ENCODE measurements at regions not wholly inside any gene's neighbourhood (a gene's known extent, or its start where the extent isn't known, plus 50 kb on each side); places are given as distances from the start of the nearest gene placed in this dataset.

DNA sequence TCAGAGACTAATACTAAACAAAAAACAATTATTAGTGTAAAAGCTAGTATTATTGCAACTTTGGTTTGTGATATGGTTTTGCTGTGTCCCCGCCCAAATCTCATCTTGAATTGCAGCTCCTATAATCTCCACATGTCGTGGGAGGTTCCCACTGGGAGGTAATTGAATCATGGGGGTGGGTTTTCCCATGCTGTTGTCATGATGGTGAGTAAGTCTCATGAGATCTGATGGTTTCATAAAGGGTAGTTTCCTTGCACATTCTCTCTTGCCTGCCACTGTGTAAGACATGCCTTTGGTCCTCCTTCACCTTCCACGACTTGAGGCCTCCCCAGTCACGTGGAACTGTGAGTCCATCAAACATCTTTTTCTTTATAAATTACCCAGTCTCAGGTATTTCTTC, 325.9 kb upstream of the DAB2 start:
- FAIRE-seq, result no peak
- DNase-seq (ENCODE audit: low read depth), result no peak

DNA sequence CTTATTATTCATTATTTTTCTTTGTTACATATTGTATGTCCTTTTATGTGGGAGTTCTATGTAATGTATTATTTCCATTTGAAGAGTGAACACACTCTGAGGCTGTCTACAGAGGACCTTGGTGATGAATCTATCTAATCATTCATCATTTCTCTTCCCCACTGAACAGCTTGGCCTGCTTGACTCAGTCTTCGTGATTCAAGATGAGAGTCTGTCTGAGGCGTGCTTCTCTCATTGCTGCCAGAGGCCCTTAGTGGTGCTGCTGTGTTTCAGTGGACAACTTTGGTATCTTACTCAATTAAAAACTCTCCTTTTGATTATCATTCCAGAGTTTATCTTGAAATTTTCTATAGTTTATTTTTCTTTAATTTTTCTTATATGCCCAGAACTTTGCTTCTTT, 318.1 kb upstream of the DAB2 start:
- TF ChIP-seq, protein P1, sequence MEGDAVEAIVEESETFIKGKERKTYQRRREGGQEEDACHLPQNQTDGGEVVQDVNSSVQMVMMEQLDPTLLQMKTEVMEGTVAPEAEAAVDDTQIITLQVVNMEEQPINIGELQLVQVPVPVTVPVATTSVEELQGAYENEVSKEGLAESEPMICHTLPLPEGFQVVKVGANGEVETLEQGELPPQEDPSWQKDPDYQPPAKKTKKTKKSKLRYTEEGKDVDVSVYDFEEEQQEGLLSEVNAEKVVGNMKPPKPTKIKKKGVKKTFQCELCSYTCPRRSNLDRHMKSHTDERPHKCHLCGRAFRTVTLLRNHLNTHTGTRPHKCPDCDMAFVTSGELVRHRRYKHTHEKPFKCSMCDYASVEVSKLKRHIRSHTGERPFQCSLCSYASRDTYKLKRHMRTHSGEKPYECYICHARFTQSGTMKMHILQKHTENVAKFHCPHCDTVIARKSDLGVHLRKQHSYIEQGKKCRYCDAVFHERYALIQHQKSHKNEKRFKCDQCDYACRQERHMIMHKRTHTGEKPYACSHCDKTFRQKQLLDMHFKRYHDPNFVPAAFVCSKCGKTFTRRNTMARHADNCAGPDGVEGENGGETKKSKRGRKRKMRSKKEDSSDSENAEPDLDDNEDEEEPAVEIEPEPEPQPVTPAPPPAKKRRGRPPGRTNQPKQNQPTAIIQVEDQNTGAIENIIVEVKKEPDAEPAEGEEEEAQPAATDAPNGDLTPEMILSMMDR (IDR thresholded peaks at IDR 0.05; ENCODE audit: insufficient read depth, low read length, severe bottlenecking), result no peak

More for the DNA sequence above, 325.9 kb upstream of the DAB2 start:
- H3K36me3 ChIP-seq (ENCODE audit: control insufficient read depth, insufficient read depth, low read length), result no peaks in the 10 kb centered on the region
- TF ChIP-seq, protein P1 (IDR thresholded peaks at IDR 0.05; ENCODE audit: insufficient read depth, low read length, severe bottlenecking), result no peak
- H3K4me3 ChIP-seq (ENCODE audit: low read depth, low read length), result no peak overlapping the region
- H3K27me3 ChIP-seq (ENCODE audit: control insufficient read depth, insufficient read depth, low read length), result no peaks in the 10 kb centered on the region

DNA sequence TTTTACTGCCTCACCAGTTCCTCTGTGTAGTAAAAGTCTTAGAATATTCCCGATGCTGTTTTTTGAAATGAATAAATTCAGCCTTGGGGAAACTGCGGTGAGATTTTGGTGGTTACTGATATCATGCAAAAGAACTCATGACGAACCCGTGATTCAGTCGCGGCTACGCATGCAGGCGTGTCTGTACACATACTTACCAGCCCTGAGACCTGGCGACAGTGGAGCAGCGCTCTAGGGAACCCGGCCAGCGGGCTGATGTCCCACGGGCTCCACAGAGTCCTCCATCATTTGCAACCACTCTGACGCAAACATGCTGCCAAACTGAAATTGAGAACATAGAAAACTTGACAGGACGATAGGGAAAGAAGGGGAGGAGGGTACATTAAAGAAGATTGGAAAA, 315.6 kb upstream of the DAB2 start:
- FAIRE-seq (no peak), DNase-seq (ENCODE audit: low read depth) (no peak)
- TF ChIP-seq, protein P1 (IDR thresholded peaks at IDR 0.05; ENCODE audit: insufficient read depth, low read length, severe bottlenecking), result no peak

More for the DNA sequence above, 318.1 kb upstream of the DAB2 start:
- no peaks in the 10 kb centered on the region for H3K36me3 ChIP-seq (ENCODE audit: control insufficient read depth, insufficient read depth, low read length)
- FAIRE-seq, result no peak
- H3K27me3 ChIP-seq (ENCODE audit: control insufficient read depth, insufficient read depth, low read length), result no peaks in the 10 kb centered on the region
- DNase-seq (ENCODE audit: low read depth), result no peak
- no peak overlapping the region for H3K4me3 ChIP-seq (ENCODE audit: low read depth, low read length)

DNA sequence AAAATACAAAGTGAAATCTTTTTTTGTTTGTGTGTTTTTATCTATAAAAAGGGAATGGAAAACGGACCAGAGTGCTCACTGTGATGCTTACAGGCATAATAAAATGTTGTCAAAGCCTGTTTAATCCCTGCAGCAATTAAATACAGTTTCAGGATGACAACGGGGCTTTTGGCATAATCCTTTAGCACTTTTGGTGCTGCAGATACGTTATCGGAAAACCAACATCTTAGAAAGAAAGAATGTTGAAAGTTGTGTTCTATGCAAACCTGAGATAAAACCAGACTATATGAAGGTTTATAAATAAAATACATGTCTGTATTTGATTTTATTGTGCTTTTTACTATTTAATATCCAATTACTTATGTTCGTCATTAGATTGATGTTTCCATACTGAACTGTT, 307.4 kb upstream of the DAB2 start:
- Histone ChIP-seq H3K4me3 (ENCODE audit: low read depth, low read length) (no peak overlapping the region), H3K27me3 (ENCODE audit: control insufficient read depth, insufficient read depth, low read length) (no peaks in the 10 kb centered on the region), H3K36me3 (ENCODE audit: control insufficient read depth, insufficient read depth, low read length) (no peaks in the 10 kb centered on the region)
- no peak for FAIRE-seq
- DNase-seq (ENCODE audit: low read depth), result no peak
- TF ChIP-seq, protein P1 (IDR thresholded peaks at IDR 0.05; ENCODE audit: insufficient read depth, low read length, severe bottlenecking), result no peak

More for the DNA sequence above, 315.6 kb upstream of the DAB2 start:
- Histone ChIP-seq H3K27me3 (ENCODE audit: control insufficient read depth, insufficient read depth, low read length) (no peaks in the 10 kb centered on the region), H3K4me3 (ENCODE audit: low read depth, low read length) (no peak overlapping the region), H3K36me3 (ENCODE audit: control insufficient read depth, insufficient read depth, low read length) (no peaks in the 10 kb centered on the region)

DNA sequence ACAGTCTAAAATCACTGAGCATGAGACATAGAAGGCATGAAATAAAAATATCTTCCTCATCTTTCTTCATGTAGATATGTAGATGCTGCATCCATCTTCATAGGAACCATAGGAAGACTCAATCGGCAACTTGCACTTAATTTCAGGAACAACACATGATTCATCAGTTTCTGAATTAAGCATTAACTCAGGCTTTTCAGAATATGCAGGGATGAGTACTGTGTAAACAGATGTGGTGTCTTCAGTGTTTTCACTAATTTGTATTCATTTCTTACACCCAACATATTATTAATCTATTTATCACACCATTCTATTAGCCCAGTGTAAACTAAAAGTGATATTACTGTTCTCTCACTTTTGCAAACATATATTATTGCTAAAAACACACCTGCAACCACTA, 305.9 kb upstream of the DAB2 start:
- Histone ChIP-seq H3K36me3 (ENCODE audit: control insufficient read depth, insufficient read depth, low read length) (no peaks in the 10 kb centered on the region), H3K4me3 (ENCODE audit: low read depth, low read length) (no peak overlapping the region), H3K27me3 (ENCODE audit: control insufficient read depth, insufficient read depth, low read length) (no peaks in the 10 kb centered on the region)
- TF ChIP-seq, protein P1 (IDR thresholded peaks at IDR 0.05; ENCODE audit: insufficient read depth, low read length, severe bottlenecking), result no peak
- no peak for FAIRE-seq
- no peak for DNase-seq (ENCODE audit: low read depth)

DNA sequence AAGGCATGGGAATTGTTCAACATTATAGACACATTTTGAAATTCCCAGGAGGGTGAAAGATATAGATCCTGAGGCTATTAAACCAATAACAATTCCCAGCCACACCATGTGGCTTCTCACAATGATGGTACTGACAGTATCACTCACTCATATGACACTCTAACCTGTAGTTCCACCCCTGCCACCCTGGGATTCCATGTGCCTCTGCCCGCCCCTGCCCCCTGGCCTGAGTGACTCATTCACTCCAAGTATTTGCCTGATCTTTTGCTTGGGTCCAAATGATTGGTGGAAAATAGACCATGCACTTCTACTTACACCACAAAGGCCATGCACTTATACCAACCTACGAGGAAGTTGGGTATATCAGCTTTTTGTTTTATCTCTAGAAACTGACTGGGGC, 305.2 kb upstream of the DAB2 start:
- TF ChIP-seq, protein P1 (IDR thresholded peaks at IDR 0.05; ENCODE audit: insufficient read depth, low read length, severe bottlenecking), result no peak
- no peak for FAIRE-seq
- DNase-seq (ENCODE audit: low read depth), result no peak
- H3K36me3 ChIP-seq (ENCODE audit: control insufficient read depth, insufficient read depth, low read length), result no peaks in the 10 kb centered on the region
- H3K4me3 ChIP-seq (ENCODE audit: low read depth, low read length), result no peak overlapping the region
- H3K27me3 ChIP-seq (ENCODE audit: control insufficient read depth, insufficient read depth, low read length), result no peaks in the 10 kb centered on the region

Measured in bronchial epithelial cell (primary cell).